ENCODE measurements at regions not wholly inside any gene's neighbourhood (a gene's known extent, or its start where the extent isn't known, plus 50 kb on each side); places are given as distances from the start of the nearest gene placed in this dataset.
"Not testable (repeated sequence)": the region's sequence is repeated elsewhere in the genome, so short reads cannot be mapped to it uniquely, and the experiment has no call there.

DNA sequence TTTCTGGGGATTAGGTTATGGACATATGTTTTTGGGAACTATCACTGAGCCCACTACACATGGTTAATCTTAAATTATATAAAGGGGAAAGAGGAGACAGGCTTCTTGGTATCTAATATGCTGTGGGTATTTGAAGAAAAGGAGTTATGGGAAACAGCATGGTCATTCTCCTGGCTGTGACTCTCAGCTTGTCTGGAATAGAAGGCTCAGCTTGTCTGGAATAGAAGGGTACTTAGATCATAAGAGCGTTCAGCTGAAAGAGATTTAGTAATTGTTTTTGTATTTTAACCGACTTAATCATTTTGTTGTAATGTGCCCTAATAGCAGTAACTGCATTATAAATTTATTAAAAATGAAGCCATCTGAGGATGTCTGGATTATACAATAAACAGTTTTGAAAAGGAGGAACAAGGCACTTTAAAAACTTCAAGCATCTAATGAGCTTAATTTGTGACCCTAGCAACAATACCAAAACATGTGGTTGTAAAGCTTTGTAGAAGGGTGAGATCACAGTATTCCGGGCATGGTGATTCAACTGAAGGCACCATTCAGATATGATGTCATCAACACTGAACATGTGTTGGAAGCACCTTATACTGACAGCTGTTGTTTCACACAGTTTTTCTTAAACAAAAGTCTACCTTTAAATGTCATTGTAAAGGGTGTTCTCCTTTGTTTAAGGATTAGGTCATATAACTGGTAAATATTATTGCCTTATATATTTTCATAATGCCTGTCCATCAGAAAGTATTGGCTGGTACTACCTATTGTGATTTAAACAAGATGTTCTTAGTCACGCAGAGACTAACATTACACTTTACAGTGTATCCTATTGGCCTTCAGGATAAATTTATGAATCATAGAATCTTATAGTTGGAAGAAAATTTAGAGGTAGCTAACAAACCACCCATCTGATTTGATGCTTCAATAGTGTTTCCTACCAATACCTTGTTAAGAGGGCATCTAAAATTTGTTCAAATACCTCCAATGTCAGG is 2174.1 kb upstream of the WWC1 start:
- CTCF ChIA-PET = no interaction called here
- DNase-seq (ENCODE audit: extremely low spot score) = no peak
- TF ChIP-seq, protein P1, sequence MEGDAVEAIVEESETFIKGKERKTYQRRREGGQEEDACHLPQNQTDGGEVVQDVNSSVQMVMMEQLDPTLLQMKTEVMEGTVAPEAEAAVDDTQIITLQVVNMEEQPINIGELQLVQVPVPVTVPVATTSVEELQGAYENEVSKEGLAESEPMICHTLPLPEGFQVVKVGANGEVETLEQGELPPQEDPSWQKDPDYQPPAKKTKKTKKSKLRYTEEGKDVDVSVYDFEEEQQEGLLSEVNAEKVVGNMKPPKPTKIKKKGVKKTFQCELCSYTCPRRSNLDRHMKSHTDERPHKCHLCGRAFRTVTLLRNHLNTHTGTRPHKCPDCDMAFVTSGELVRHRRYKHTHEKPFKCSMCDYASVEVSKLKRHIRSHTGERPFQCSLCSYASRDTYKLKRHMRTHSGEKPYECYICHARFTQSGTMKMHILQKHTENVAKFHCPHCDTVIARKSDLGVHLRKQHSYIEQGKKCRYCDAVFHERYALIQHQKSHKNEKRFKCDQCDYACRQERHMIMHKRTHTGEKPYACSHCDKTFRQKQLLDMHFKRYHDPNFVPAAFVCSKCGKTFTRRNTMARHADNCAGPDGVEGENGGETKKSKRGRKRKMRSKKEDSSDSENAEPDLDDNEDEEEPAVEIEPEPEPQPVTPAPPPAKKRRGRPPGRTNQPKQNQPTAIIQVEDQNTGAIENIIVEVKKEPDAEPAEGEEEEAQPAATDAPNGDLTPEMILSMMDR (IDR thresholded peaks at IDR 0.05; ENCODE audit: control extremely low read depth, extremely low read depth, low read depth, missing control alignments) = no peak
- POLR2A ChIA-PET = no interaction called here

DNA sequence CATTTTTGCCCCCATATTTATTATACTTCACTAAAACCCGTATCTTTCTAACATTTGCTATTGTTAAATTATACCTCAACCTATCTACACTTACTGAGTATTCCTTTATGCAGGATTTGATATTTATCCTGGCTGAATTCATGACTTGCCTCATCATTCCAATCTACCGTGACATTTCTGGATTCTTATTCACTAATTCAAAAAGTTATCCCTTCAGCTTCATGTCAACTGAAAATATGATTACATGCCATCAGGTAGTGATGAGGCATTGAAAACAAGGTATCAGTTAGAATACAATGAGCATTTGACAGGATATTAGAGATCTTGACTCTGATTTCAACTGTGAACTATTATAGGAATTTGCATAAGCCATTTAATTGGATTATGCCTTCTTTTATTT is 2171.9 kb upstream of the WWC1 start:
- ChIA-PET CTCF (interaction anchor here (1.3 kb wide), 1 partner anchor 14 kb away, joined by 4 read pairs; no protein-coding TSS in a partner anchor), POLR2A (no interaction called here)
- no peak for DNase-seq (ENCODE audit: extremely low spot score)
- TF ChIP-seq, protein P1 (IDR thresholded peaks at IDR 0.05; ENCODE audit: control extremely low read depth, extremely low read depth, low read depth, missing control alignments) = no peak

DNA sequence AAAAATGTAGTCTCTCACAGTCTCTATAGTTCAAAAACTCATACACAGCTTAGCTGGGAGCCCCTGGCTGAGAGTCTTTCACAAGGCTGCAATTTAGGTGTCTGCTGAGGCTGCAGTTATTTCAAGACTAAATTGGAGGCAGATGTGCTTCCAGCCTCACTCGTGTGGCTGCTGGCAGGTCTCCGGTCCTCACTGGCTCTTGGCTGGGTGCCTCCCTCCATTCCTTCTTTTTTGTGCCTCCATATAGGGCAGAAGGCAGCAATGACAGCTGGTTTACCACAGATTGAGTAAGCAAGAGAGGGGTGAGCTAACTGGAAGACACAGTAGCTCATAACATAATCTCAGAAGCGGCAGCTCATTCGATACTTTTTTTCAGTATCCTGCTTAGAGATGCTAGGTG is 2167.7 kb upstream of the WWC1 start:
- ChIA-PET POLR2A (no interaction called here), CTCF (no interaction called here)
- TF ChIP-seq, protein P1 (IDR thresholded peaks at IDR 0.05; ENCODE audit: control extremely low read depth, extremely low read depth, low read depth, missing control alignments) = no peak
- no peak for DNase-seq (ENCODE audit: extremely low spot score)

DNA sequence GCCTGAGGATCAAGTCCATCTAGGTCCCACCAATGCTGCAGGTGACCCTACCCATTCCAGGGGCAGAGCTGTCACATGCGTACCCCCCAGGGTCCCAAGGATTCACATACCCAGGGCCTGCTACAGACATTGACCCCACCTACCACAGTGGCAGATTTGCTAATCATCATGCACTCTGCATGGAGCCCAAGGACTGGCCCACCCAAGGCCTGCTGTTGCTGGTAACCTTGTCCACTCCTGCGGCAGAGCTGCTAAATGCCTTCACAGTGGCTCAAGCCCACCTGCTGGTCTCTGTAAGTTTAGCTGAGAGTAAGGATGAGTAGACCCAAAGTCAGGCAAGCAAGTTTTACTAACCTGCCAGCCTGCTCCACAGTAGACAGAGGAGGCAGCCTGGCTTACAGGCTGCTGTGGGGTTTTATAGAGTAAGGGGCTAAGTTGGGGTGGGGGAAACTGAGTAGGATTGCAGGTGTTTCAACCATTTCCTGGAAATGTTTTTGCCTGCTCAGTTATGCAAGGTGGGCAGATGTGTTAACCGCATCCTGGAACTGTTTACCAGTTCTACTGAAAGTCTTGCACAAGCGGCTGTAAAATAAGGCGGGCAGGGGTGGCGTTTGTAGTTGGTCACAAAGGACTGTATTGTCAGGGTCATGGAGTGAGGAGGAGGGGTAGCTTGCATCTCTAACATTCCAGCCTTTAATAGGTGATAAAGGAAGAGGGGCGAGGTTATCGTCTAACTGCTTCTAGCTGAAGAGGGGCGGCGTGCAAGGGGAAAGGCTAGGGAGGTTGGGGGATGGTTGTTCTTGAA is 2163.5 kb upstream of the WWC1 start:
- ChIA-PET CTCF (interaction anchor here (0.9 kb wide), 1 partner anchor 67 kb away, joined by 3 read pairs; no protein-coding TSS in a partner anchor), POLR2A (no interaction called here)
- no peak for DNase-seq (ENCODE audit: extremely low spot score)
- TF ChIP-seq, protein P1 (IDR thresholded peaks at IDR 0.05; ENCODE audit: control extremely low read depth, extremely low read depth, low read depth, missing control alignments) = no peak

DNA sequence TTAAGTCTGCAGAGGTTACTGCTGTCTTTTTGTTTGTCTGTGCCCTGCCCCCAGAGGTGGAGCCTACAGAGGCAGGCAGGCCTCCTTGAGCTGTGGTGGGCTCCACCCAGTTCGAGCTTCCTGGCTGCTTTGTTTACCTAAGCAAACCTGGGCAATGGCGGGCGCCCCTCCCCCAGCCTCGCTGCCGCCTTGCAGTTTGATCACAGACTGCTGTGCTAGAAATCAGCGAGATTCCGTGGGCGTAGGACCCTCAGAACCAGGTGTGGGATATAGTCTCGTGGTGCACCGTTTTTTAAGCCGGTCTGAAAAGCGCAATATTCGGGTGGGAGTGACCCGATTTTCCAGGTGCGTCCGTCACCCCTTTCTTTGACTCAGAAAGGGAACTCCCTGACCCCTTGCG is 2146.3 kb upstream of the WWC1 start:
- POLR2A ChIA-PET; CTCF ChIA-PET; DNase-seq (ENCODE audit: extremely low spot score): not testable (repeated sequence)

DNA sequence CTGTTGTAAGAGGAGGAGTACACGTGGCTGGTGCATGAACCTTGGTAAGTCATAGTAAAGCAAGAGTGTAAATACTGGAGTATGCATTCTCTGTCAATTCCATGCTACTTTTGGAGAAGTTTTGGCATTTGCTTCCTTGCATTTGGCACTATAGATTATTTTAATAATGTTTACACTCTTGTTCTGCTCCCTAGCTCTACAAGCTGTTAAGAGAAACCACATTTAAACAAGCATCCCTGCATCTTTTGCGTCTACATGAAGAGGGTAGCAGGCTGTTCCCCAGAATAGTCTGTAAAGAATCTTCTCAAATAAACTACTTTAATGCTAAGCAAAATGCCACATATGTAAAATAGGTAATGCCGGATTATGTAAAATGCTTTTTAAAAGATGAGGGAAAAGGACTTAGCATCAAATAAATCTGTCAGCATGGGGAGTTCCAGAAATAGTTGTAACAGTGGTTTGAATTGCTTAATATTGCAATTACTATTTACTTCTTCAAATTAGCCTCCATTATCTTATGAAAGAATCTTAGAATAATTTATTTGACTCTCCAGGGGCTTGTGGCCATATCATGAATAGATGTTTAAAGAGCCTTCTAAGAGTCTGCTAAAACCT is 2127.3 kb upstream of the WWC1 start:
- TF ChIP-seq, protein P1 (IDR thresholded peaks at IDR 0.05; ENCODE audit: control extremely low read depth, extremely low read depth, low read depth, missing control alignments) = no peak
- POLR2A ChIA-PET = no interaction called here
- CTCF ChIA-PET = interaction anchor here (0.9 to 1.6 kb wide), 2 partner anchors 8 to 12 kb away, joined by 3 to 4 read pairs; no protein-coding TSS in a partner anchor
- no peak for DNase-seq (ENCODE audit: extremely low spot score)

Data from GM10248 (cell line).